ENCODE measurements at regions not wholly inside any gene's neighbourhood (a gene's known extent, or its start where the extent isn't known, plus 50 kb on each side); places are given as distances from the start of the nearest gene placed in this dataset.

GRCh38 chr4:1506956-1507721 lies 100.9 kb upstream of the NKX1-1 start:
- no peak for DNase-seq

GRCh38 chr4:1505511-1506460 lies 99.5 kb upstream of the NKX1-1 start:
- DNase-seq = no peak

GRCh38 chr4:1504595-1505500 lies 98.6 kb upstream of the NKX1-1 start:
- no peak for DNase-seq

- no peak for DNase-seq
These were observed 97.6 kb upstream of the NKX1-1 start for GRCh38 chr4:1503583-1504471.

GRCh38 chr4:1502976-1503375 lies 96.7 kb upstream of the NKX1-1 start:
- DNase-seq = no peak

- no peak for DNase-seq
These were observed 96.3 kb upstream of the NKX1-1 start for GRCh38 chr4:1502501-1502886.

GRCh38 chr4:1501754-1502500 lies 95.7 kb upstream of the NKX1-1 start:
- DNase-seq = no peak

GRCh38 chr4:1500966-1501753 lies 94.9 kb upstream of the NKX1-1 start:
- no peak for DNase-seq

GRCh38 chr4:1500231-1500965 lies 94.2 kb upstream of the NKX1-1 start:
- no peak for DNase-seq

GRCh38 chr4:1499465-1499864 lies 93.2 kb upstream of the NKX1-1 start:
- no peak for DNase-seq

GRCh38 chr4:1497189-1497801 lies 91.1 kb upstream of the NKX1-1 start:
- DNase-seq = no peak

GRCh38 chr4:1496116-1496642 lies 89.9 kb upstream of the NKX1-1 start:
- no peak for DNase-seq

GRCh38 chr4:1495416-1496115 lies 89.3 kb upstream of the NKX1-1 start:
- no peak for DNase-seq

GRCh38 chr4:1494416-1495315 lies 88.4 kb upstream of the NKX1-1 start:
- DNase-seq = no peak

- no peak for DNase-seq
These were observed 87.5 kb upstream of the NKX1-1 start for GRCh38 chr4:1493540-1494287.

Measured in NCI-H2029 treated with DMSO at 0.1 percent for 48 hours (cell line).